Hepatocyte (in vitro differentiated cells): ENCODE measurements at regions not wholly inside any gene's neighbourhood (a gene's known extent, or its start where the extent isn't known, plus 50 kb on each side); places are given as distances from the start of the nearest gene placed in this dataset.

Experiments
- DNase-seq: peaks from one replicate; pipeline ENCODE4 v3.0.0-alpha.2; 2016; ENCODE audit warnings: low spot score
- H2AFZ ChIP-seq: fragments of 200-600 bp; sonication (generic); 2 replicates; pipeline ENCODE4 v1.6.0; 2016; ENCODE audit warnings: antibody characterized with exemption, mild to moderate bottlenecking
- H3K27ac ChIP-seq: fragments of 200-600 bp; sonication (generic); 2 replicates; pipeline ENCODE4 v1.5.1; 2016; ENCODE audit warnings: mild to moderate bottlenecking
- H3K27me3 ChIP-seq: fragments of 200-600 bp; sonication (generic); 2 replicates; pipeline ENCODE4 v1.6.1; 2016
- H3K36me3 ChIP-seq: fragments of 200-600 bp; sonication (generic); replicated peaks from 2 replicates; pipeline ENCODE4 v1.5.1; 2016; ENCODE audit warnings: low read depth; ENCODE audit not compliant: insufficient read depth
- H3K4me1 ChIP-seq: fragments of 200-600 bp; sonication (generic); 2 replicates; pipeline ENCODE4 v1.5.1; 2016; ENCODE audit warnings: mild to moderate bottlenecking, moderate library complexity; ENCODE audit not compliant: insufficient read depth
- H3K4me2 ChIP-seq: fragments of 200-600 bp; sonication (generic); 2 replicates; pipeline ENCODE4 v1.6.0; 2016
- H3K4me3 ChIP-seq: fragments of 200-600 bp; sonication (generic); 2 replicates; pipeline ENCODE4 v1.5.1; 2016; ENCODE audit warnings: mild to moderate bottlenecking
- H3K79me2 ChIP-seq: fragments of 200-600 bp; sonication (generic); 2 replicates; pipeline ENCODE4 v1.6.0; 2017; ENCODE audit warnings: mild to moderate bottlenecking
- H3K9me2 ChIP-seq: fragments of 200-600 bp; sonication (generic); replicated peaks from 2 replicates; pipeline ENCODE4 v1.6.0; 2017; ENCODE audit warnings: mild to moderate bottlenecking; ENCODE audit not compliant: insufficient read depth
- H3K9me3 ChIP-seq: fragments of 200-600 bp; sonication (generic); 2 replicates; pipeline ENCODE4 v1.5.1; 2016; ENCODE audit warnings: low read depth, mild to moderate bottlenecking
- H4K20me1 ChIP-seq: fragments of 200-600 bp; sonication (generic); 2 replicates; pipeline ENCODE4 v1.6.0; 2016; ENCODE audit warnings: mild to moderate bottlenecking; ENCODE audit not compliant: insufficient read depth, poor library complexity, severe bottlenecking
- CTCF ChIP-seq: fragments of 200-600 bp; sonication (generic); IDR thresholded peaks from 2 replicates; pipeline ENCODE4 v1.5.1; 2016; ENCODE audit warnings: antibody characterized with exemption, mild to moderate bottlenecking; ENCODE audit not compliant: poor library complexity
- EZH2 ChIP-seq: fragments of 200-600 bp; sonication (generic); IDR thresholded peaks from 2 replicates; pipeline ENCODE4 v1.6.1; 2016; ENCODE audit warnings: antibody characterized with exemption, mild to moderate bottlenecking, borderline replicate concordance
- EZH2phosphoT487 ChIP-seq: fragments of 200-600 bp; sonication (generic); IDR thresholded peaks from one replicate; pipeline ENCODE4 v1.6.1; 2018; ENCODE audit warnings: antibody characterized with exemption, mild to moderate bottlenecking, low read depth, moderate library complexity; ENCODE audit not compliant: unreplicated experiment, severe bottlenecking
- WGBS: methylation state at CpG from one replicate; pipeline ENCODE4 v1.1.6; 2016; ENCODE audit warnings: low lambda C conversion rate; ENCODE audit errors: missing lambda C conversion rate; 5-methylcytosine and 5-hydroxymethylcytosine counted together

DNA sequence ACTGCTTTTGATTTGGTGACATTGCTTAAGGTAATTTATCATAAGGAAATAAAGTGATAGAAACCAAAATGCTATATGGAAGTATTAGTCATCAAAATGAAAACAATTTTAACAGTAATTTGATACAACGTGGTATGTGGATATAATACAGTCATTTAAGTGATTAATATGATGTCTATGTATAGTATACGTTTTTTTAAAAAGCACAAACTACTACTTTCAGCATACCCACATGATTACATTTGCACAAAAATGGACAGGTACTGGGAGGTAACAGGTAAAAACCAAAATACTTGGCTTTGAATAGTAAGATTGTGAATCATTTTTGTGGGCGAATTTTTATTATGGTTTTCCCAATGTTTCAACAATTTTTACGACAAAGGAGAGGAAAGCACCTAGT is 97.6 kb downstream of the OGFRL1 start:
- Histone ChIP-seq H3K36me3 (no peaks in the 10 kb centered on the region), H3K4me3 (no peak overlapping the region), H3K4me1 (peaks cover 16% of the 10 kb centered on the region), H3K9me2 (no peaks in the 10 kb centered on the region), H3K79me2 (no peaks in the 10 kb centered on the region), H3K27me3 (no peaks in the 10 kb centered on the region), H4K20me1 (no peaks in the 10 kb centered on the region), H3K9me3 (no peaks in the 10 kb centered on the region), H2AFZ (no peak overlapping the region), H3K4me2 (no peak overlapping the region), H3K27ac (no peak overlapping the region)
- 93% methylated on average over 4 of the region's 4 CpGs for WGBS
- DNase-seq, result no peak
- TF ChIP-seq EZH2phosphoT487 (no peak), CTCF (no peak), EZH2 (no peak)

GRCh38 chr6:71387179-71387578 is 98.6 kb downstream of the OGFRL1 start:
- Histone ChIP-seq H3K27me3 (no peaks in the 10 kb centered on the region), H3K9me3 (no peaks in the 10 kb centered on the region), H3K27ac (no peak overlapping the region), H3K4me3 (no peak overlapping the region), H4K20me1 (no peaks in the 10 kb centered on the region), H3K9me2 (no peaks in the 10 kb centered on the region), H3K36me3 (no peaks in the 10 kb centered on the region), H3K4me2 (no peak overlapping the region), H2AFZ (no peak overlapping the region), H3K4me1 (peaks cover 16% of the 10 kb centered on the region), H3K79me2 (no peaks in the 10 kb centered on the region)
- no peak for DNase-seq
- TF ChIP-seq EZH2phosphoT487 (no peak), CTCF (no peak), EZH2 (no peak)

GRCh38 chr6:71388068-71388744 is 99.6 kb downstream of the OGFRL1 start:
- H4K20me1 ChIP-seq, result no peaks in the 10 kb centered on the region
- no peaks in the 10 kb centered on the region for H3K36me3 ChIP-seq
- no peak overlapping the region for H2AFZ ChIP-seq
- H3K79me2 ChIP-seq, result no peaks in the 10 kb centered on the region
- 100% methylated on average over 1 of the region's 1 CpG for WGBS
- H3K9me2 ChIP-seq, result no peaks in the 10 kb centered on the region
- no peak for TF ChIP-seq EZH2phosphoT487
- TF ChIP-seq CTCF, result no peak
- TF ChIP-seq EZH2, result no peak
- H3K27me3 ChIP-seq, result no peaks in the 10 kb centered on the region
- H3K4me1 ChIP-seq, result peaks cover 19% of the 10 kb centered on the region
- H3K9me3 ChIP-seq, result no peaks in the 10 kb centered on the region
- H3K27ac ChIP-seq, result no peak overlapping the region
- no peak overlapping the region for H3K4me3 ChIP-seq
- no peak for DNase-seq
- no peak overlapping the region for H3K4me2 ChIP-seq
